ENCODE measurements at regions not wholly inside any gene's neighbourhood (a gene's known extent, or its start where the extent isn't known, plus 50 kb on each side); places are given as distances from the start of the nearest gene placed in this dataset.

- TF ChIP-seq CTCF (conservative IDR thresholded peaks at IDR 0.05; ENCODE audit: low read depth in 2 of 2): no peak
- TF ChIP-seq CREB1 (CRISPR knock-in tag; IDR thresholded peaks at IDR 0.05; ENCODE audit: low read depth): no peak
Measured at GRCh38 chr6:6863970-6864639, 243.7 kb upstream of the RREB1 start.
